GM23248 (cell line): ENCODE measurements at regions not wholly inside any gene's neighbourhood (a gene's known extent, or its start where the extent isn't known, plus 50 kb on each side); places are given as distances from the start of the nearest gene placed in this dataset.

Source experiments
- EZH2 ChIP-seq: fragments of 200-600 bp; sonication (generic); IDR thresholded peaks from 2 replicates; pipeline ENCODE4 v1.6.1; 2018; ENCODE audit warnings: antibody characterized with exemption, mild to moderate bottlenecking; ENCODE audit not compliant: insufficient read depth, poor library complexity, severe bottlenecking
- EZH2phosphoT487 ChIP-seq: fragments of 200-600 bp; sonication (generic); IDR thresholded peaks from 2 replicates; pipeline ENCODE4 v1.6.1; 2018; ENCODE audit warnings: antibody characterized with exemption, moderate library complexity, mild to moderate bottlenecking, low read depth; ENCODE audit not compliant: insufficient read depth

GRCh38 chr1:244205906-244206305 is 154.8 kb downstream of the ZBTB18 start:
- no peak for TF ChIP-seq EZH2
- TF ChIP-seq EZH2phosphoT487: no peak
